ENCODE measurements at regions not wholly inside any gene's neighbourhood (a gene's known extent, or its start where the extent isn't known, plus 50 kb on each side); places are given as distances from the start of the nearest gene placed in this dataset.

- no peak for TF ChIP-seq CTCF (conservative IDR thresholded peaks at IDR 0.05 in 1 of 2, IDR thresholded peaks at IDR 0.05 in 1 of 2; ENCODE audit: extremely low read depth in 1 of 2, insufficient read depth in 1 of 2, low read depth in 1 of 2, low read length in 2 of 2)
- TF ChIP-seq EZH2 (IDR thresholded peaks at IDR 0.05; ENCODE audit: borderline replicate concordance, low read length), result no peak
These were observed 171.5 kb upstream of the IRS2 start for GRCh38 chr13:109957875-109958274.
